ENCODE measurements at regions not wholly inside any gene's neighbourhood (a gene's known extent, or its start where the extent isn't known, plus 50 kb on each side); places are given as distances from the start of the nearest gene placed in this dataset.

DNA sequence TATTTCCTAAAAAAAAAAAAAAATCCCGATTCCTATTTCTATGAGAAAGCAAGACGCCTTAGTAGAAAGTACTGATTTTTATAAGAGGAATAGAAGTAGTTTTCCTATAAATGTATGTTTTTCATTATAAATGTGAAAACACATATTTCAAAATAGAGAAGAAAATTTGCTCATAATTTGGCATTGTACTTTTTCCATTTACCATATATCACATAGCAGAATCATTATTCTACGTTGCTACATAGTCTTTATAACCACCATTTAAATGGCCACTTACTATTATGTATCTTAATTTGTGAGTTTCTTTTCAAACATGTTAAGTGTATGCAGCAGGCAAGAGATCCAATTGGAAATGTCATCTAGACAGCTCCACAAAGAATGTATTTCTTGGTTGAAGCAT, 99.0 kb downstream of the CCDC34 start:
- ChIA-PET CTCF (no interaction called here), POLR2A (ENCODE audit: unreplicated experiment) (no interaction called here)
- intact Hi-C loops (cut with micrococcal nuclease), result no loop called here
- no peak overlapping the region for H2BK5ac ChIP-seq (ENCODE audit: low read depth, low read length, poor library complexity, severe bottlenecking)
- H2AFZ ChIP-seq (replicated peaks; ENCODE audit: low read length, poor library complexity), result no peak overlapping the region
- no peaks in the 10 kb centered on the region for H3K9me1 ChIP-seq (ENCODE audit: insufficient read depth, low read length)
- H3K4ac ChIP-seq (ENCODE audit: low read depth, low read length), result no peak overlapping the region
- no peak for TF ChIP-seq POLR2A (IDR thresholded peaks at IDR 0.05; ENCODE audit: low read depth, low read length)
- TF ChIP-seq RCOR1 (IDR thresholded peaks at IDR 0.05; ENCODE audit: insufficient replicate concordance, low read length), result no peak
- TF ChIP-seq, protein P1, sequence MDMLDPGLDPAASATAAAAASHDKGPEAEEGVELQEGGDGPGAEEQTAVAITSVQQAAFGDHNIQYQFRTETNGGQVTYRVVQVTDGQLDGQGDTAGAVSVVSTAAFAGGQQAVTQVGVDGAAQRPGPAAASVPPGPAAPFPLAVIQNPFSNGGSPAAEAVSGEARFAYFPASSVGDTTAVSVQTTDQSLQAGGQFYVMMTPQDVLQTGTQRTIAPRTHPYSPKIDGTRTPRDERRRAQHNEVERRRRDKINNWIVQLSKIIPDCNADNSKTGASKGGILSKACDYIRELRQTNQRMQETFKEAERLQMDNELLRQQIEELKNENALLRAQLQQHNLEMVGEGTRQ (IDR thresholded peaks at IDR 0.05; ENCODE audit: low read depth, low read length), result no peak
- TF ChIP-seq SMC3 (IDR thresholded peaks at IDR 0.05; ENCODE audit: low read depth, low read length), result no peak
- no peak for TF ChIP-seq MXI1 (IDR thresholded peaks at IDR 0.05; ENCODE audit: borderline replicate concordance, low read depth, low read length)
- TF ChIP-seq MAZ (IDR thresholded peaks at IDR 0.05; ENCODE audit: borderline replicate concordance, low read depth, low read length), result no peak
- TF ChIP-seq NFE2L2 (IDR thresholded peaks at IDR 0.05; ENCODE audit: low read depth, low read length), result no peak
- H3K4me1 ChIP-seq (ENCODE audit: control insufficient read depth, insufficient read depth, low read length), result no peaks in the 10 kb centered on the region
- WGBS, 2 experiments (ENCODE audit: extremely low coverage in 2 of 2, insufficient read length in 1 of 2), result no CpG with 5 or more reads among the region's 3 CpGs
- H3K56ac ChIP-seq (ENCODE audit: extremely low read depth, insufficient read depth, low read length), result no peak overlapping the region
- no peak overlapping the region for H2AK5ac ChIP-seq (ENCODE audit: low read depth, low read length)
- H3K27me3 ChIP-seq (ENCODE audit: control insufficient read depth, insufficient read depth, low read length), result peaks cover 12% of the 10 kb centered on the region
- ATAC-seq (ENCODE audit: low read depth) (no peak), DNase-seq (no peak)
- H4K8ac ChIP-seq (ENCODE audit: low read depth in 2 of 2, low read length in 2 of 2), result no peak overlapping the region
- no peak overlapping the region for H4K5ac ChIP-seq (ENCODE audit: low read depth, low read length)
- no peak overlapping the region for H3K27ac ChIP-seq (ENCODE audit: insufficient read depth, low read length)
- no peaks in the 10 kb centered on the region for H3K36me3 ChIP-seq (ENCODE audit: control insufficient read depth, insufficient read depth, low read length)
- no peak overlapping the region for H2BK15ac ChIP-seq (ENCODE audit: low read depth, low read length)
- no peak overlapping the region for H2AK9ac ChIP-seq (replicated peaks; ENCODE audit: low read depth, low read length, poor library complexity)
- no peak overlapping the region for H3K18ac ChIP-seq (ENCODE audit: low read depth, low read length)
- no TSS peak for BruUV-seq (replicated peaks)
- H2BK20ac ChIP-seq (ENCODE audit: low read depth, low read length), result no peak overlapping the region
- H3K79me1 ChIP-seq (ENCODE audit: low read depth in 1 of 2, low read length in 2 of 2), result no peaks in the 10 kb centered on the region
- no peak overlapping the region for H3K14ac ChIP-seq (replicated peaks; ENCODE audit: low read depth, low read length)
- H3K4me2 ChIP-seq (ENCODE audit: low read depth, low read length), result no peak overlapping the region
- no peak overlapping the region for H3K23ac ChIP-seq (ENCODE audit: low read depth, low read length)
- in situ Hi-C loops (cut with MboI; ENCODE audit: low sequenced_read_pairs), result no loop called here
- no peaks in the 10 kb centered on the region for H4K20me1 ChIP-seq (ENCODE audit: insufficient read depth, low read length)
- no peak overlapping the region for H2BK120ac ChIP-seq (ENCODE audit: low read depth, low read length)
- H3K9ac ChIP-seq (ENCODE audit: low read depth, low read length), result no peak overlapping the region
- H3K9me3 ChIP-seq (ENCODE audit: control insufficient read depth, insufficient read depth, low read length), result no peaks in the 10 kb centered on the region
- dilution Hi-C loops (cut with HindIII; ENCODE audit: low sequenced_read_pairs, unreplicated experiment), result no loop called here
- H4K91ac ChIP-seq (ENCODE audit: insufficient read depth, low read depth, low read length), result no peak overlapping the region
- no peak overlapping the region for H3K4me3 ChIP-seq (ENCODE audit: insufficient read depth, low read depth, low read length)
